Middle frontal gyrus (tissue), 1 donor: ENCODE measurements at regions not wholly inside any gene's neighbourhood (a gene's known extent, or its start where the extent isn't known, plus 50 kb on each side); places are given as distances from the start of the nearest gene placed in this dataset.

ENCODE experiments used
- DNase-seq: peaks from one replicate; pipeline ENCODE4 v3.0.0-alpha.2; 2015; ENCODE audit warnings: low spot score; ENCODE audit errors: extremely low spot score

- DNase-seq, result no peak
Measured at GRCh38 chr2:172153156-172153555, 50.5 kb upstream of the DLX2 start.

GRCh38 chr2:172153757-172154156, 51.1 kb upstream of the DLX2 start:
- DNase-seq, result no peak

GRCh38 chr2:172155752-172156151, 53.1 kb upstream of the DLX2 start:
- DNase-seq, result no peak

GRCh38 chr2:172160839-172161238, 58.1 kb upstream of the DLX2 start:
- DNase-seq, result no peak

GRCh38 chr2:172162225-172162733, 59.6 kb upstream of the DLX2 start:
- no peak for DNase-seq

GRCh38 chr2:172162739-172163336, 60.1 kb upstream of the DLX2 start:
- no peak for DNase-seq

- DNase-seq, result no peak
Measured at GRCh38 chr2:172168917-172169346, 66.2 kb upstream of the DLX2 start.

- DNase-seq, result no peak
Measured at GRCh38 chr2:172169611-172170010, 66.9 kb upstream of the DLX2 start.

- DNase-seq, result peak; percentile 8
Measured at GRCh38 chr2:172172513-172173173, 69.9 kb upstream of the DLX2 start.

- DNase-seq, result no peak
Measured at GRCh38 chr2:172173174-172173706, 70.5 kb upstream of the DLX2 start.

- DNase-seq, result no peak
Measured at GRCh38 chr2:172177581-172177980, 74.9 kb upstream of the DLX2 start.

- no peak for DNase-seq
Measured at GRCh38 chr2:172177996-172178395, 75.3 kb upstream of the DLX2 start.

GRCh38 chr2:172179045-172179701, 76.5 kb upstream of the DLX2 start:
- no peak for DNase-seq

GRCh38 chr2:172181840-172182239, 79.1 kb upstream of the DLX2 start:
- no peak for DNase-seq

GRCh38 chr2:172182624-172183023, 79.9 kb upstream of the DLX2 start:
- DNase-seq, result no peak

- DNase-seq, result no peak
Measured at GRCh38 chr2:172193331-172194089, 90.8 kb upstream of the DLX2 start.

GRCh38 chr2:172195836-172196376, 93.2 kb upstream of the DLX2 start:
- DNase-seq, result no peak

GRCh38 chr2:172196768-172197431, 94.2 kb upstream of the DLX2 start:
- DNase-seq, result no peak

GRCh38 chr2:172198361-172198760, 95.7 kb upstream of the DLX2 start:
- no peak for DNase-seq

GRCh38 chr2:172198908-172199307, 96.2 kb upstream of the DLX2 start:
- no peak for DNase-seq
